ENCODE measurements at regions not wholly inside any gene's neighbourhood (a gene's known extent, or its start where the extent isn't known, plus 50 kb on each side); places are given as distances from the start of the nearest gene placed in this dataset.

DNA sequence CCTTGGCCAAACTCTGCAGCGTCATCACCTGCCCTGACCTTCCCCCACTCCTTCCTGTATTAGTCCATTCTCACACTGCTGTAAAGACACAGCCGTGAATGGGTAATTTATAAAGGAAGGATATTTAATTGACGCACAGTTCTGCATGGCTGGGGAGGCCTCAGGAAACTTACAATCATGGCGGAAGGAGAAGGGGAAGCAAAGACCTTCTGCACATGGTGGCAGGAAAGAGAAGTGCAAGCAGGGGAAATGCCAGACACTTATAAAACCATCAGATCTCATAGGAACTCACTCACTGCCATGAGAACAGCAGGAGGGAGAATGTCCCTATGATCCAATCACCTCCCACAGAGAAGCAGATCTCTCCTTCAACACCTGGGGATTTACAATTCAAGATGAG lies 408.5 kb downstream of the PTPRU start (continued):
- TF ChIP-seq, protein P1, sequence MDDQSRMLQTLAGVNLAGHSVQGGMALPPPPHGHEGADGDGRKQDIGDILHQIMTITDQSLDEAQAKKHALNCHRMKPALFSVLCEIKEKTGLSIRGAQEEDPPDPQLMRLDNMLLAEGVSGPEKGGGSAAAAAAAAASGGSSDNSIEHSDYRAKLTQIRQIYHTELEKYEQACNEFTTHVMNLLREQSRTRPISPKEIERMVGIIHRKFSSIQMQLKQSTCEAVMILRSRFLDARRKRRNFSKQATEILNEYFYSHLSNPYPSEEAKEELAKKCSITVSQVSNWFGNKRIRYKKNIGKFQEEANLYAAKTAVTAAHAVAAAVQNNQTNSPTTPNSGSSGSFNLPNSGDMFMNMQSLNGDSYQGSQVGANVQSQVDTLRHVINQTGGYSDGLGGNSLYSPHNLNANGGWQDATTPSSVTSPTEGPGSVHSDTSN (IDR thresholded peaks at IDR 0.05): no peak
- TF ChIP-seq, protein P2, sequence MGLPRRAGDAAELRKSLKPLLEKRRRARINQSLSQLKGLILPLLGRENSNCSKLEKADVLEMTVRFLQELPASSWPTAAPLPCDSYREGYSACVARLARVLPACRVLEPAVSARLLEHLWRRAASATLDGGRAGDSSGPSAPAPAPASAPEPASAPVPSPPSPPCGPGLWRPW (IDR thresholded peaks at IDR 0.05): no peak
- TF ChIP-seq, protein P3, sequence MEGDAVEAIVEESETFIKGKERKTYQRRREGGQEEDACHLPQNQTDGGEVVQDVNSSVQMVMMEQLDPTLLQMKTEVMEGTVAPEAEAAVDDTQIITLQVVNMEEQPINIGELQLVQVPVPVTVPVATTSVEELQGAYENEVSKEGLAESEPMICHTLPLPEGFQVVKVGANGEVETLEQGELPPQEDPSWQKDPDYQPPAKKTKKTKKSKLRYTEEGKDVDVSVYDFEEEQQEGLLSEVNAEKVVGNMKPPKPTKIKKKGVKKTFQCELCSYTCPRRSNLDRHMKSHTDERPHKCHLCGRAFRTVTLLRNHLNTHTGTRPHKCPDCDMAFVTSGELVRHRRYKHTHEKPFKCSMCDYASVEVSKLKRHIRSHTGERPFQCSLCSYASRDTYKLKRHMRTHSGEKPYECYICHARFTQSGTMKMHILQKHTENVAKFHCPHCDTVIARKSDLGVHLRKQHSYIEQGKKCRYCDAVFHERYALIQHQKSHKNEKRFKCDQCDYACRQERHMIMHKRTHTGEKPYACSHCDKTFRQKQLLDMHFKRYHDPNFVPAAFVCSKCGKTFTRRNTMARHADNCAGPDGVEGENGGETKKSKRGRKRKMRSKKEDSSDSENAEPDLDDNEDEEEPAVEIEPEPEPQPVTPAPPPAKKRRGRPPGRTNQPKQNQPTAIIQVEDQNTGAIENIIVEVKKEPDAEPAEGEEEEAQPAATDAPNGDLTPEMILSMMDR (IDR thresholded peaks at IDR 0.05): no peak

DNA sequence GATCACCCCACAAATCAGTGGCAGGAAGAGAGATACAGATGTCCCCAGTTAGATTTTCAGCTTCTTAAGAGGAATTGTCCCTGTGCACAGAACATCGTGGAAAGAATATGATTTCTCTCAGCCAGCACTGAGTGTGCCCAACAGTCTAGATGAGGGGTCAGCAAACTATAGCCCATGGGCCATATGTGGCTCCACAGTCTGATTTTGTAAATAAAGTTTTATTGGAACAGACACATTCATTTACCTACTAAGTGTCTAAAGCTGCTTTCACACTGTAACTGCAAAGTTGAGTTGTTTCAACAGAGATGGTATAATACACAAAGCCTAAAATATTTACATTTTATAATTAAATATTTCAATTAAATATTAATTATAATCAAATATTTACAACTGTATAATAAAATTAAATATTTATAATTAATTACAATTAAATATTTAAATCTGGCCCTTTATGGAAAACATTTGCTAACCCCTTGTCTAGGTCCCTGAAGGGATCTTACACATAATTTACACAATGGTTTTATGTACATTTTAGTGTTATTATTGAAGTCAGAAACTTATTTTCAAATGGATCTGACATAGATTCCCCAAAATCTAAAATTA lies 407.6 kb downstream of the PTPRU start:
- Histone ChIP-seq H3K4me3 (no peak overlapping the region), H3K9me3 (no peaks in the 10 kb centered on the region), H3K4me2 (no peak overlapping the region), H3K4me1 (no peaks in the 10 kb centered on the region), H3K27ac (no peak overlapping the region)
- WGBS (ENCODE audit: missing lambda C conversion rate): 88% methylated on average over 1 of the region's 1 CpG
- FAIRE-seq: no peak
- DNase-seq (ENCODE audit: low read depth in 1 of 2, low spot score in 1 of 2): no peak
- TF ChIP-seq, protein P3 (IDR thresholded peaks at IDR 0.05): no peak
- TF ChIP-seq, protein P4, sequence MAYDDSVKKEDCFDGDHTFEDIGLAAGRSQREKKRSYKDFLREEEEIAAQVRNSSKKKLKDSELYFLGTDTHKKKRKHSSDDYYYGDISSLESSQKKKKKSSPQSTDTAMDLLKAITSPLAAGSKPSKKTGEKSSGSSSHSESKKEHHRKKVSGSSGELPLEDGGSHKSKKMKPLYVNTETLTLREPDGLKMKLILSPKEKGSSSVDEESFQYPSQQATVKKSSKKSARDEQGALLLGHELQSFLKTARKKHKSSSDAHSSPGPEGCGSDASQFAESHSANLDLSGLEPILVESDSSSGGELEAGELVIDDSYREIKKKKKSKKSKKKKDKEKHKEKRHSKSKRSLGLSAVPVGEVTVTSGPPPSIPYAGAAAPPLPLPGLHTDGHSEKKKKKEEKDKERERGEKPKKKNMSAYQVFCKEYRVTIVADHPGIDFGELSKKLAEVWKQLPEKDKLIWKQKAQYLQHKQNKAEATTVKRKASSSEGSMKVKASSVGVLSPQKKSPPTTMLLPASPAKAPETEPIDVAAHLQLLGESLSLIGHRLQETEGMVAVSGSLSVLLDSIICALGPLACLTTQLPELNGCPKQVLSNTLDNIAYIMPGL (CRISPR knock-in tag; IDR thresholded peaks at IDR 0.05; ENCODE audit: borderline replicate concordance): no peak
- TF ChIP-seq HOXA7 (CRISPR knock-in tag; IDR thresholded peaks at IDR 0.05) (no peak), POLR2AphosphoS2 (conservative IDR thresholded peaks at IDR 0.05; ENCODE audit: low read length) (no peak), KDM1A (IDR thresholded peaks at IDR 0.05; ENCODE audit: low read depth) (no peak), KDM5A (IDR thresholded peaks at IDR 0.05) (no peak), CBX8 (IDR thresholded peaks at IDR 0.05) (no peak), NR3C1 (IDR thresholded peaks at IDR 0.05) (no peak), ZFP36 (IDR thresholded peaks at IDR 0.05; ENCODE audit: borderline replicate concordance, partially characterized antibody) (no peak), TFCP2L1 (CRISPR knock-in tag; IDR thresholded peaks at IDR 0.05) (no peak), SREBF2 (IDR thresholded peaks at IDR 0.05) (no peak), RCOR1 (IDR thresholded peaks at IDR 0.05; ENCODE audit: low read depth, low read length) (no peak), HDAC2 (IDR thresholded peaks at IDR 0.05) (no peak), EHMT2 (IDR thresholded peaks at IDR 0.05; ENCODE audit: low read depth) (no peak), CHD4 (IDR thresholded peaks at IDR 0.05; ENCODE audit: borderline replicate concordance) (no peak), RARB (CRISPR knock-in tag; IDR thresholded peaks at IDR 0.05) (no peak), RFX5 (IDR thresholded peaks at IDR 0.05) (no peak), FOSL2 (IDR thresholded peaks at IDR 0.05) (no peak), FOSL2 (CRISPR knock-in tag; IDR thresholded peaks at IDR 0.05) (no peak), ESRRA (IDR thresholded peaks at IDR 0.05; ENCODE audit: borderline replicate concordance, low read length) (no peak)
- TF ChIP-seq, protein P5, sequence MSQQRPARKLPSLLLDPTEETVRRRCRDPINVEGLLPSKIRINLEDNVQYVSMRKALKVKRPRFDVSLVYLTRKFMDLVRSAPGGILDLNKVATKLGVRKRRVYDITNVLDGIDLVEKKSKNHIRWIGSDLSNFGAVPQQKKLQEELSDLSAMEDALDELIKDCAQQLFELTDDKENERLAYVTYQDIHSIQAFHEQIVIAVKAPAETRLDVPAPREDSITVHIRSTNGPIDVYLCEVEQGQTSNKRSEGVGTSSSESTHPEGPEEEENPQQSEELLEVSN (IDR thresholded peaks at IDR 0.05; ENCODE audit: borderline replicate concordance, low read depth): no peak
- no peak for ATAC-seq
- CTCF ChIA-PET: no interaction called here
- POLR2A ChIA-PET: no interaction called here
